ENCODE measurements at regions not wholly inside any gene's neighbourhood (a gene's known extent, or its start where the extent isn't known, plus 50 kb on each side); places are given as distances from the start of the nearest gene placed in this dataset.

GRCh38 chr5:89133129-89133528, 250.1 kb upstream of the MEF2C start:
- no peaks in the 10 kb centered on the region for H3K79me2 ChIP-seq (ENCODE audit: control insufficient read depth in 1 of 2, insufficient read depth in 2 of 2, low read length in 2 of 2)
- FAIRE-seq (no peak), DNase-seq (ENCODE audit: low read depth in 1 of 2, low spot score in 2 of 2) (no peak)
- CTCF ChIA-PET (ENCODE audit: partially characterized antibody): no interaction called here
- H2AFZ ChIP-seq (ENCODE audit: low read length): no peak overlapping the region
- no peak overlapping the region for H3K56ac ChIP-seq (replicated peaks; ENCODE audit: insufficient read length, low read depth, low read length)
- H2BK20ac ChIP-seq (ENCODE audit: low read length): no peak overlapping the region
- no peak overlapping the region for H2BK5ac ChIP-seq (ENCODE audit: low read depth, low read length)
- H2BK12ac ChIP-seq (ENCODE audit: low read depth, low read length): no peak overlapping the region
- H3K14ac ChIP-seq (ENCODE audit: insufficient read length): no peak overlapping the region
- POLR2A ChIA-PET (ENCODE audit: partially characterized antibody): no interaction called here
- no peak for TF ChIP-seq JUND (IDR thresholded peaks at IDR 0.05; ENCODE audit: low read length)
- no peak for TF ChIP-seq TAF7 (optimal IDR thresholded peaks at IDR 0.05; ENCODE audit: borderline replicate concordance, low read depth, low read length)
- no peak for TF ChIP-seq BCL11A (IDR thresholded peaks at IDR 0.05; ENCODE audit: low read depth in 2 of 2, low read length in 2 of 2)
- TF ChIP-seq CREB1 (IDR thresholded peaks at IDR 0.05): no peak
- TF ChIP-seq CHD2 (IDR thresholded peaks at IDR 0.05; ENCODE audit: low read length): no peak
- TF ChIP-seq TEAD4 (IDR thresholded peaks at IDR 0.05; ENCODE audit: low read depth, low read length): no peak
- no peak for TF ChIP-seq SUZ12 (IDR thresholded peaks at IDR 0.05; ENCODE audit: low read length)
- TF ChIP-seq SIX5 (IDR thresholded peaks at IDR 0.05; ENCODE audit: low read depth, low read length): no peak
- no peak for TF ChIP-seq RNF2 (IDR thresholded peaks at IDR 0.05; ENCODE audit: borderline replicate concordance, low read depth, low read length, missing control alignments, poor library complexity, severe bottlenecking)
- TF ChIP-seq POLR2AphosphoS5 (IDR thresholded peaks at IDR 0.05; ENCODE audit: low read depth, low read length): no peak
- peaks cover 0 to 2% (median 0%) of the 10 kb centered on the region in 4 experiments; a peak in 2 of 7 replicates for H3K4me1 ChIP-seq (replicated peaks in 1 of 4; ENCODE audit: control insufficient read depth in 3 of 4, insufficient read depth in 4 of 4, low read length in 3 of 4)
- H3K18ac ChIP-seq (ENCODE audit: extremely low read depth, low read length): no peak overlapping the region
- H4K20me1 ChIP-seq (replicated peaks in 1 of 2; ENCODE audit: control insufficient read depth in 1 of 2, insufficient read depth in 2 of 2, low read length in 2 of 2): no peaks in the 10 kb centered on the region
- no peaks in the 10 kb centered on the region for H3K36me3 ChIP-seq (ENCODE audit: control insufficient read depth in 2 of 4, insufficient read depth in 4 of 4, low read length in 3 of 4)
- H4K8ac ChIP-seq (ENCODE audit: extremely low read depth, insufficient read depth, low read length): no peak overlapping the region
- no peak overlapping the region for H3K9ac ChIP-seq (replicated peaks in 1 of 4; ENCODE audit: extremely low read depth in 1 of 4, low read depth in 3 of 4, low read length in 3 of 4)
- no peak overlapping the region for H2BK15ac ChIP-seq (ENCODE audit: low read length)
- H3K79me1 ChIP-seq (ENCODE audit: low read depth, low read length): no peaks in the 10 kb centered on the region
- no peak overlapping the region for H3K4me3 ChIP-seq (ENCODE audit: extremely low read depth in 1 of 4, insufficient read depth in 2 of 4, low read depth in 3 of 4, low read length in 4 of 4)
- no peaks in the 10 kb centered on the region for H3K9me3 ChIP-seq (ENCODE audit: insufficient read depth in 2 of 2, low read depth in 1 of 2, low read length in 1 of 2)
- H3K23me2 ChIP-seq (ENCODE audit: low read depth, low read length): no peaks in the 10 kb centered on the region
- H2AK5ac ChIP-seq (ENCODE audit: low read depth, low read length): no peak overlapping the region
- H3K27me3 ChIP-seq (replicated peaks in 1 of 4; ENCODE audit: control insufficient read depth in 3 of 4, extremely low read depth in 1 of 4, insufficient read depth in 3 of 4, low read length in 3 of 4): no peaks in the 10 kb centered on the region
- H3K23ac ChIP-seq (ENCODE audit: insufficient read length): no peak overlapping the region
- H4K91ac ChIP-seq (replicated peaks; ENCODE audit: insufficient read length, low read length): no peak overlapping the region
- no peak overlapping the region for H3K4ac ChIP-seq (replicated peaks; ENCODE audit: insufficient read length, low read depth, low read length)
- 100% methylated on average over 1 of the region's 1 CpG; no CpG with 5 or more reads in 1 of the 2 experiments for WGBS, 2 experiments (ENCODE audit: extremely low coverage in 1 of 2, insufficient coverage in 1 of 2, insufficient read length in 1 of 2, insufficient replicate concordance in 2 of 2, low coverage in 1 of 2, low lambda C conversion rate in 2 of 2, missing lambda C conversion rate in 1 of 2)
- no peak overlapping the region for H4K5ac ChIP-seq (ENCODE audit: insufficient read length, low read depth, low read length)
- no peak overlapping the region for H3K27ac ChIP-seq (ENCODE audit: low read depth, low read length)
- H3K4me2 ChIP-seq (ENCODE audit: insufficient read depth in 1 of 2, low read depth in 2 of 2, low read length in 2 of 2): no peak overlapping the region
- no peak overlapping the region for H2BK120ac ChIP-seq (replicated peaks; ENCODE audit: low read depth, low read length)
